H1 (cell line): ENCODE measurements at regions not wholly inside any gene's neighbourhood (a gene's known extent, or its start where the extent isn't known, plus 50 kb on each side); places are given as distances from the start of the nearest gene placed in this dataset.

Experiments used
- HDAC2 ChIP-seq, 2 experiments: fragments of 300-600 bp in 1 of 2; sonication (generic) in 1 of 2; IDR thresholded peaks; 2 replicates each; pipeline ENCODE4 v1.6.1; 2011 to 2012; ENCODE audit warnings: low read depth in 2 of 2, low read length in 2 of 2, mild to moderate bottlenecking in 2 of 2, moderate library complexity in 2 of 2, borderline replicate concordance in 1 of 2, inconsistent platforms in 1 of 2
- JUND ChIP-seq: IDR thresholded peaks from 2 replicates; pipeline ENCODE4 v1.6.1; 2011; ENCODE audit warnings: mild to moderate bottlenecking, improper control_type of control experiment, low read length
- MAFK ChIP-seq: IDR thresholded peaks from 2 replicates; pipeline ENCODE4 v1.6.1; 2012; ENCODE audit warnings: low read depth, mild to moderate bottlenecking, improper control_type of control experiment, low read length
- TF ChIP-seq, protein P1 (sequence below): IDR thresholded peaks from 2 replicates; pipeline ENCODE4 v1.6.1; 2011; ENCODE audit warnings: low read length, improper control_type of control experiment

DNA sequence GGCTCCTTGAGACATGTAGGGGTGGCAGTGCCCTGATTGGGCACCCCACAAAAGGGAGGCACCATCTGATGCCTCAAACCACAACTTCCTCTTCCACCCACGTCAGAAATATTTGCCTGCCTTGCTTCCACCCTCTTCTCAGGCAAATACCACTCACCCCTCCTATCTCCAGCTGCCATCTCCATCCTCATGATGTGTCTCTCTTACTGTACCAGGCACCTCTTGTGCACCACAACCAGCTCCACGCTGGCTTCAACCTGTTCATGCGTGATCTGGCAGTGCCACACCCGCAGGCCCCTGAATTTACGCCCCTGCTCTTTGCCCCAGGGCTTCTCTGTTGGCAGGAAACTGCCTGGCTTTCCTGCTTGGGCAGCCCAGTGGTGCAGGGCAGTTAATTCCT, 87.8 kb upstream of the HSPA9 start (continued):
- TF ChIP-seq, protein P1, sequence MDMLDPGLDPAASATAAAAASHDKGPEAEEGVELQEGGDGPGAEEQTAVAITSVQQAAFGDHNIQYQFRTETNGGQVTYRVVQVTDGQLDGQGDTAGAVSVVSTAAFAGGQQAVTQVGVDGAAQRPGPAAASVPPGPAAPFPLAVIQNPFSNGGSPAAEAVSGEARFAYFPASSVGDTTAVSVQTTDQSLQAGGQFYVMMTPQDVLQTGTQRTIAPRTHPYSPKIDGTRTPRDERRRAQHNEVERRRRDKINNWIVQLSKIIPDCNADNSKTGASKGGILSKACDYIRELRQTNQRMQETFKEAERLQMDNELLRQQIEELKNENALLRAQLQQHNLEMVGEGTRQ, result no peak
- TF ChIP-seq MAFK, result no peak
- TF ChIP-seq HDAC2 (IDR thresholded peaks at IDR 0.05; ENCODE audit: borderline replicate concordance in 1 of 2, low read depth in 2 of 2, low read length in 2 of 2), result no peak
- no peak for TF ChIP-seq JUND
